ENCODE measurements at regions not wholly inside any gene's neighbourhood (a gene's known extent, or its start where the extent isn't known, plus 50 kb on each side); places are given as distances from the start of the nearest gene placed in this dataset.
"Not testable (repeated sequence)": the region's sequence is repeated elsewhere in the genome, so short reads cannot be mapped to it uniquely, and the experiment has no call there.

- DNase-seq (ENCODE audit: insufficient read length, low spot score) (no peak), FAIRE-seq (no peak)
- no peak for TF ChIP-seq CTCF (IDR thresholded peaks at IDR 0.05; ENCODE audit: insufficient read depth, missing control alignments)
Measured at GRCh38 chr21:28127175-28127785, 865.4 kb downstream of the LTN1 start.

GRCh38 chr21:28126521-28127174 is 866.0 kb downstream of the LTN1 start:
- FAIRE-seq = no peak
- no peak for DNase-seq (ENCODE audit: insufficient read length, low spot score)
- no peak for TF ChIP-seq CTCF (IDR thresholded peaks at IDR 0.05; ENCODE audit: insufficient read depth, missing control alignments)

- DNase-seq (ENCODE audit: insufficient read length, low spot score) = no peak
- TF ChIP-seq CTCF (IDR thresholded peaks at IDR 0.05; ENCODE audit: insufficient read depth, missing control alignments) = no peak
- FAIRE-seq = no peak
Measured at GRCh38 chr21:28124541-28124940, 868.1 kb downstream of the LTN1 start.

GRCh38 chr21:28118570-28118969 is 874.1 kb downstream of the LTN1 start:
- DNase-seq (ENCODE audit: insufficient read length, low spot score) = no peak
- FAIRE-seq = no peak
- no peak for TF ChIP-seq CTCF (IDR thresholded peaks at IDR 0.05; ENCODE audit: insufficient read depth, missing control alignments)

- FAIRE-seq; DNase-seq (ENCODE audit: insufficient read length, low spot score): not testable (repeated sequence)
Measured at GRCh38 chr21:28114986-28115385, 877.7 kb downstream of the LTN1 start.

- DNase-seq (ENCODE audit: insufficient read length, low spot score) (no peak), FAIRE-seq (no peak)
- TF ChIP-seq CTCF (IDR thresholded peaks at IDR 0.05; ENCODE audit: insufficient read depth, missing control alignments) = no peak
Measured at GRCh38 chr21:28113718-28114117, 879.0 kb downstream of the LTN1 start.

- FAIRE-seq (no peak), DNase-seq (ENCODE audit: insufficient read length, low spot score) (no peak)
- no peak for TF ChIP-seq CTCF (IDR thresholded peaks at IDR 0.05; ENCODE audit: insufficient read depth, missing control alignments)
Measured at GRCh38 chr21:28112511-28112910, 880.2 kb downstream of the LTN1 start.

Measured in D721Med (cell line).